Endodermal cell (in vitro differentiated cells): ENCODE measurements at regions not wholly inside any gene's neighbourhood (a gene's known extent, or its start where the extent isn't known, plus 50 kb on each side); places are given as distances from the start of the nearest gene placed in this dataset.
A peak's percentile ranks its signal among the peaks of the same experiment; 100 is the strongest.

ENCODE experiments used
- DNase-seq: peaks from one replicate; pipeline ENCODE4 v3.0.0-alpha.2; 2017
- H3K27ac ChIP-seq: 2 replicates; pipeline ENCODE4 v1.5.1; 2013; ENCODE audit warnings: mild to moderate bottlenecking, low read depth, low read length, moderate library complexity
- H3K27me3 ChIP-seq: 2 replicates; pipeline ENCODE4 v1.6.1; 2013; ENCODE audit warnings: mild to moderate bottlenecking, low read length, moderate library complexity; ENCODE audit not compliant: insufficient read depth, control insufficient read depth, poor library complexity, severe bottlenecking
- H3K36me3 ChIP-seq: 2 replicates; pipeline ENCODE4 v1.7.0; 2013; ENCODE audit warnings: mild to moderate bottlenecking, low read length, moderate library complexity; ENCODE audit not compliant: control insufficient read depth, insufficient read depth
- H3K4me1 ChIP-seq: one replicate; pipeline ENCODE4 v1.7.0; 2013; ENCODE audit warnings: low read length; ENCODE audit not compliant: control insufficient read depth, insufficient read depth
- H3K4me3 ChIP-seq: 2 replicates; pipeline ENCODE4 v1.5.1; 2013; ENCODE audit warnings: mild to moderate bottlenecking, low read length, moderate library complexity
- H3K9ac ChIP-seq: 2 replicates; pipeline ENCODE4 v1.6.1; 2013; ENCODE audit warnings: mild to moderate bottlenecking, low read length, moderate library complexity; ENCODE audit not compliant: poor library complexity, severe bottlenecking; ENCODE audit errors: extremely low read depth
- H3K9me3 ChIP-seq: 2 replicates; pipeline ENCODE4 v1.6.1; 2013; ENCODE audit warnings: mild to moderate bottlenecking, low read length, moderate library complexity; ENCODE audit not compliant: control insufficient read depth
- H3K27ac Mint-ChIP-seq: 2 replicates; pipeline ENCODE4 v1.8.0; 2020; ENCODE audit warnings: mixed read lengths
- H3K27me3 Mint-ChIP-seq: 2 replicates; pipeline ENCODE4 v1.8.0; 2021; ENCODE audit warnings: mild to moderate bottlenecking, mixed read lengths; ENCODE audit not compliant: insufficient read depth
- H3K36me3 Mint-ChIP-seq: 2 replicates; pipeline ENCODE4 v1.8.0; 2020; ENCODE audit warnings: low read depth, mixed read lengths
- H3K4me1 Mint-ChIP-seq: 2 replicates; pipeline ENCODE4 v1.8.0; 2020; ENCODE audit warnings: mixed read lengths
- H3K4me3 Mint-ChIP-seq: 2 replicates; pipeline ENCODE4 v1.8.0; 2020; ENCODE audit warnings: mild to moderate bottlenecking, moderate library complexity, mixed read lengths
- H3K9me3 Mint-ChIP-seq: 2 replicates; pipeline ENCODE4 v1.8.0; 2020; ENCODE audit warnings: mild to moderate bottlenecking, mixed read lengths
- WGBS, 2 experiments: methylation state at CpG; one replicate each; pipeline versions ENCODE4 v1.1.5 to v1.1.7; 2013; ENCODE audit warnings: missing lambda C conversion rate in 2 of 2, mixed read lengths in 1 of 2; ENCODE audit not compliant: insufficient coverage in 1 of 2, insufficient read length in 1 of 2; 5-methylcytosine and 5-hydroxymethylcytosine counted together
- TF ChIP-seq, protein P1 (sequence below): fragments of 200-600 bp; sonication (generic); conservative IDR thresholded peaks from 2 replicates; pipeline ENCODE4 v1.5.0; 2021; ENCODE audit warnings: antibody characterized with exemption, mild to moderate bottlenecking

- H3K9me3 ChIP-seq, result peaks cover 59% of the 10 kb centered on the region
- no peak overlapping the region for H3K9ac ChIP-seq
- no peak overlapping the region for H3K27ac Mint-ChIP-seq
- no peaks in the 10 kb centered on the region for H3K27me3 ChIP-seq
- no peaks in the 10 kb centered on the region for H3K4me1 ChIP-seq
- no peak overlapping the region for H3K27ac ChIP-seq
- no peak overlapping the region for H3K4me3 Mint-ChIP-seq
- TF ChIP-seq, protein P1, sequence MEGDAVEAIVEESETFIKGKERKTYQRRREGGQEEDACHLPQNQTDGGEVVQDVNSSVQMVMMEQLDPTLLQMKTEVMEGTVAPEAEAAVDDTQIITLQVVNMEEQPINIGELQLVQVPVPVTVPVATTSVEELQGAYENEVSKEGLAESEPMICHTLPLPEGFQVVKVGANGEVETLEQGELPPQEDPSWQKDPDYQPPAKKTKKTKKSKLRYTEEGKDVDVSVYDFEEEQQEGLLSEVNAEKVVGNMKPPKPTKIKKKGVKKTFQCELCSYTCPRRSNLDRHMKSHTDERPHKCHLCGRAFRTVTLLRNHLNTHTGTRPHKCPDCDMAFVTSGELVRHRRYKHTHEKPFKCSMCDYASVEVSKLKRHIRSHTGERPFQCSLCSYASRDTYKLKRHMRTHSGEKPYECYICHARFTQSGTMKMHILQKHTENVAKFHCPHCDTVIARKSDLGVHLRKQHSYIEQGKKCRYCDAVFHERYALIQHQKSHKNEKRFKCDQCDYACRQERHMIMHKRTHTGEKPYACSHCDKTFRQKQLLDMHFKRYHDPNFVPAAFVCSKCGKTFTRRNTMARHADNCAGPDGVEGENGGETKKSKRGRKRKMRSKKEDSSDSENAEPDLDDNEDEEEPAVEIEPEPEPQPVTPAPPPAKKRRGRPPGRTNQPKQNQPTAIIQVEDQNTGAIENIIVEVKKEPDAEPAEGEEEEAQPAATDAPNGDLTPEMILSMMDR, result no peak
- peaks cover 12% of the 10 kb centered on the region for H3K36me3 Mint-ChIP-seq
- no peak for DNase-seq
- 91% methylated on average over 2 of the region's 2 CpGs; no CpG with 5 or more reads in 1 of the 2 experiments for WGBS, 2 experiments
- peak overlapping the region; percentile 19 for H3K4me3 ChIP-seq
- H3K36me3 ChIP-seq, result no peaks in the 10 kb centered on the region
- H3K27me3 Mint-ChIP-seq, result no peaks in the 10 kb centered on the region
- no peaks in the 10 kb centered on the region for H3K4me1 Mint-ChIP-seq
- peaks cover 66% of the 10 kb centered on the region for H3K9me3 Mint-ChIP-seq
These were observed 89.1 kb upstream of the CNOT2 start for GRCh38 chr12:70154087-70154638.

DNA sequence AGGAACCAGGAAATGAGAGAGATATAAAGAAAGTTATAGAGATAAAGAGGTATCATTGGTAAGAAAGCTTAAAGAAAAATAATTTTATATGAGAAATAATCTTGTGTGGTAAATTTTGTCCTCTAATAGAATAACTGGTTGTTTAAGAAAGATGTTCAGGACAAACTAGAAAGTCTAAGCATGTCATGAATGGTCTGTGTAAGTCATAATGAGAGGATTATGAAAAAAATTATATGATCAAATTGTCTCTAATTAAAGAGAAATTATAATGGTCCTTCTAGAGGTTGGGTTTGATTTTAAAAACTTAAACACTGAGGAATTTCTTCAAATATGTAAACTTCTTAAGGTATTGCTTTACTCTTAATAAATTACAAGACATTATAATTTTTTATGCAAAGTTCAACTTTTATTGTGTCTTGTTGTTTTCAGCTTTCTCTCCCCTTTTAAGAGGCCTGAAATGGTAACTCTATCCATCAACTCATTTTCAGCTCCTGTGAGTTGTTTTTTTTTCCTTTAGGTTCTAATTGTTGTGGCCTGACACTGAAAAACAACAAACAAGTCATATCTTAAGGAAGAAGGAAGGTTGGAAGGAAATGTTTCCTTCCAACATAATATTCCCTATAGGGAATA is 88.2 kb upstream of the CNOT2 start:
- Mint-ChIP-seq H3K36me3 (peaks cover 12% of the 10 kb centered on the region), H3K4me3 (no peak overlapping the region), H3K9me3 (peaks cover 74% of the 10 kb centered on the region), H3K4me1 (no peaks in the 10 kb centered on the region), H3K27ac (no peak overlapping the region), H3K27me3 (no peaks in the 10 kb centered on the region)
- Histone ChIP-seq H3K36me3 (no peaks in the 10 kb centered on the region), H3K9ac (no peak overlapping the region), H3K27me3 (no peaks in the 10 kb centered on the region), H3K4me3 (peak overlapping the region; percentile 68), H3K9me3 (peaks cover 68% of the 10 kb centered on the region), H3K27ac (no peak overlapping the region), H3K4me1 (no peaks in the 10 kb centered on the region)
- TF ChIP-seq, protein P1, result no peak
- DNase-seq, result no peak

DNA sequence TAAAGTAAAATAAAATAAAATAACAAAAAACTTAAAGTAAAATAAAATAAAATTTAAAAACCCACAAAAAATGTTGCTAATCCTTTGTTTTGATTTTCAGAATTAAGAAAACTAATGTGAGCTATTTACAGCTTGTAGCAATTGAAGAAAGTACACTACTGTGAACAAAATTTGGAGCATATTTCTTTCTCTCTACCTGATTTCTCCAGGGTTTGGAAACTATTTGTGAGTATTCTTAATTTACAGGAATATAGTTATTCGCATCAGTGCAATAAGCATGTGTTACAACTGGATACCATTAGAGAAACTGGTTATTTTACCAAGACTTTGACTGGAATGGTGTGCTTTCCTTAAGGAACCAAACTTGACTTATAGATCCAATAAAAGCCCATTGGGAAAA is 86.1 kb upstream of the CNOT2 start:
- 92 to 100% methylated on average over 1 of the region's 1 CpG for WGBS, 2 experiments
- peaks cover 12% of the 10 kb centered on the region for H3K36me3 Mint-ChIP-seq
- H3K9me3 Mint-ChIP-seq, result peaks cover 90% of the 10 kb centered on the region

More for the DNA sequence above, 86.1 kb upstream of the CNOT2 start:
- Histone ChIP-seq H3K27ac (no peak overlapping the region), H3K27me3 (no peaks in the 10 kb centered on the region), H3K9me3 (peaks cover 80% of the 10 kb centered on the region), H3K4me3 (peak overlapping the region; percentile 50), H3K9ac (no peak overlapping the region), H3K36me3 (no peaks in the 10 kb centered on the region), H3K4me1 (no peaks in the 10 kb centered on the region)
- DNase-seq, result no peak
- H3K4me1 Mint-ChIP-seq, result no peaks in the 10 kb centered on the region
- H3K27ac Mint-ChIP-seq, result no peak overlapping the region
- no peak overlapping the region for H3K4me3 Mint-ChIP-seq
- no peaks in the 10 kb centered on the region for H3K27me3 Mint-ChIP-seq
- TF ChIP-seq, protein P1, result no peak
